COLO829 (cell line): ENCODE measurements at regions not wholly inside any gene's neighbourhood (a gene's known extent, or its start where the extent isn't known, plus 50 kb on each side); places are given as distances from the start of the nearest gene placed in this dataset.
A peak's percentile ranks its signal among the peaks of the same experiment; 100 is the strongest.

Experiments used
- DNase-seq: peaks from one replicate; pipeline ENCODE4 v3.0.0; 2012; ENCODE audit warnings: low spot score

- no peak for DNase-seq
These were observed 700.4 kb downstream of the OTOL1 start for GRCh38 chr3:162196964-162197363.

- DNase-seq = no peak
These were observed 704.2 kb downstream of the OTOL1 start for GRCh38 chr3:162200836-162201235.

- DNase-seq = no peak
These were observed 710.0 kb downstream of the OTOL1 start for GRCh38 chr3:162206648-162207047.

- no peak for DNase-seq
These were observed 714.9 kb downstream of the OTOL1 start for GRCh38 chr3:162211470-162211869.

GRCh38 chr3:162213196-162213595 lies 716.6 kb downstream of the OTOL1 start:
- no peak for DNase-seq

GRCh38 chr3:162213956-162214355 lies 717.3 kb downstream of the OTOL1 start:
- no peak for DNase-seq

GRCh38 chr3:162217647-162218046 lies 721.0 kb downstream of the OTOL1 start:
- no peak for DNase-seq

- no peak for DNase-seq
These were observed 721.9 kb downstream of the OTOL1 start for GRCh38 chr3:162218479-162218878.

GRCh38 chr3:162224746-162225145 lies 728.1 kb downstream of the OTOL1 start:
- peak; percentile 70 for DNase-seq

GRCh38 chr3:162236949-162237348 lies 740.3 kb downstream of the OTOL1 start:
- DNase-seq = no peak

- DNase-seq = no peak
These were observed 754.2 kb downstream of the OTOL1 start for GRCh38 chr3:162250782-162251181.

- DNase-seq = no peak
These were observed 765.5 kb downstream of the OTOL1 start for GRCh38 chr3:162262129-162262528.

- DNase-seq = no peak
These were observed 767.0 kb downstream of the OTOL1 start for GRCh38 chr3:162263596-162263995.

- no peak for DNase-seq
These were observed 773.2 kb downstream of the OTOL1 start for GRCh38 chr3:162269636-162270458.

- no peak for DNase-seq
These were observed 777.5 kb downstream of the OTOL1 start for GRCh38 chr3:162274070-162274469.

- DNase-seq = no peak
These were observed 782.2 kb downstream of the OTOL1 start for GRCh38 chr3:162278834-162279233.

- no peak for DNase-seq
These were observed 788.7 kb downstream of the OTOL1 start for GRCh38 chr3:162285259-162285658.

- DNase-seq = no peak
These were observed 791.0 kb downstream of the OTOL1 start for GRCh38 chr3:162287600-162287999.

- no peak for DNase-seq
These were observed 795.8 kb downstream of the OTOL1 start for GRCh38 chr3:162292409-162292808.

GRCh38 chr3:162295323-162295983 lies 798.8 kb downstream of the OTOL1 start:
- peak; percentile 6 for DNase-seq

- DNase-seq = no peak
These were observed 806.5 kb downstream of the OTOL1 start for GRCh38 chr3:162302983-162303624.

GRCh38 chr3:162317046-162317445 lies 820.4 kb downstream of the OTOL1 start:
- no peak for DNase-seq

- DNase-seq = no peak
These were observed 832.0 kb downstream of the OTOL1 start for GRCh38 chr3:162328649-162329048.
